ENCODE measurements at regions not wholly inside any gene's neighbourhood (a gene's known extent, or its start where the extent isn't known, plus 50 kb on each side); places are given as distances from the start of the nearest gene placed in this dataset.

DNA sequence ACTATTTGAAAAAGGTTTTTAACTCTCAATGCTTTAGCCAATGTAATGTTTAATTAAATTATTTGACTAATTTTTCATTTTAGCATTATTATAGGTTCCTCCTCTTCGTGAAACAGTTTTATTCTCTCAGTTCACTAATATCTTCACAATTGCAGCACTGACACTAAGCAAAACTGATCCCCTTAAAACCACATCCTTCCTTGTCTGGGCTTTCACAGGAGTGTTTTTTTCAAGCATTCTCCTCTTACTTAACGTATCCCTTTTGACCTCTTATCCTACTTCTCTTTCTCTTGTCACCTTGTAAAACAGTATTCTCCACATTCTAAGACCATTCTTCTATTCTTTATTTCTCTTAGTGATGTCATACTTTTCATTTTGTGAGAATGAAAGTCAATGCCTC lies 112.8 kb downstream of the DSC3 start:
- H3K9me3 Mint-ChIP-seq, result peaks cover 8% of the 10 kb centered on the region

DNA sequence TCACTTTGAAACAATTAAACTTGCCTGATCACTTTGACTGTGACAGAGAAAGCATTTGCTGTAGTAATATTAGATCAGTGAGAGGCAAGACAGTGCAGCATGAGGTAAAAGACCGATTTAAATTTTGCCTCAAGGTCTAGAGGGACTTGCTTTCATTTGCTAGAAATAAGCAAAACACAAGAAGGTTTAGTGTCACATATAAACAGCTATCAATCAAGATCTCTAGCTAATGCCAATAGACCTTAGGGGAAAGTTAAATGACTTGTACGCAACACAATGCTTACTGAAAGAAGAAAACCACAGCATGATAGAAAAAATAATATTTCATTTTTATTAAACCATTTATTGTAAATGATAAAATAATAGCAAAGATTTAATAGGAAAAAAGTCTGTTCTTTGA lies 113.5 kb downstream of the DSC3 start:
- Mint-ChIP-seq H3K27me3 (no peaks in the 10 kb centered on the region), H3K36me3 (ENCODE audit: low read depth) (no peaks in the 10 kb centered on the region), H3K4me3 (no peak overlapping the region), H3K4me1 (no peaks in the 10 kb centered on the region), H3K27ac (no peak overlapping the region), H3K9me3 (peaks cover 14% of the 10 kb centered on the region)
- ATAC-seq (replicated peaks), result no peak

More for the DNA sequence above, 112.8 kb downstream of the DSC3 start:
- H3K4me3 Mint-ChIP-seq, result no peak overlapping the region
- H3K4me1 Mint-ChIP-seq, result no peaks in the 10 kb centered on the region
- ATAC-seq (replicated peaks), result no peak
- no peaks in the 10 kb centered on the region for H3K36me3 Mint-ChIP-seq (ENCODE audit: low read depth)
- H3K27me3 Mint-ChIP-seq, result no peaks in the 10 kb centered on the region
- no peak overlapping the region for H3K27ac Mint-ChIP-seq

DNA sequence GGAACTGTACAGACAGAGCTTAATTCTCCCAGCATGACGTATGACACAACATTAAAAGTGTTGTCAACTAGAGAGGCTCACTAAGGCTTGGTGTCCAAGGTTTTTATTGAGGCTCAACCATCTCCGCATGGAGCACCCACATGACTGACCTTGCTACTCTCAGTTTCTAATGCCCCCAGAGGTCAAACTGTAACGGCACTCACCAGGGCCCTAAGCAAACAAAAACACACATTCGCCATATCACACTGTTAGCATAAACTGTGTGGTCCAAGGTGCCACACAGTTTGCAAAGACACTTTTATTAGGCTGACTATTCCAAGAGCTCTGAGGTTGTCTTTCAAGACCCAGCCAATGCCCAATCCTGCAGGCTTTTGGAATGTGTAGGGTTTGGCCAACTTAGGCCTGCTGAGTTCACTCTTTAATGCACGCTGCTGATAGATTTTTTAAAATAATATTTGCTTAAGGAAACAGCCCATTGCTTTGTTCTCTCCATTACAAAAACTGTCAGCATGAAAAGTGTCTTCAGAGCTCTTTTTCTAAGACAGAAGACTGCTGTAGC lies 114.9 kb downstream of the DSC3 start:
- Mint-ChIP-seq H3K27ac (no peak overlapping the region), H3K27me3 (no peaks in the 10 kb centered on the region), H3K4me1 (no peaks in the 10 kb centered on the region), H3K9me3 (peaks cover 14% of the 10 kb centered on the region), H3K4me3 (no peak overlapping the region), H3K36me3 (ENCODE audit: low read depth) (no peaks in the 10 kb centered on the region)
- no peak for ATAC-seq (replicated peaks)

GRCh38 chr18:30927042-30927441 lies 115.5 kb downstream of the DSC3 start:
- Mint-ChIP-seq H3K36me3 (ENCODE audit: low read depth) (no peaks in the 10 kb centered on the region), H3K27me3 (no peaks in the 10 kb centered on the region), H3K4me1 (no peaks in the 10 kb centered on the region), H3K27ac (no peak overlapping the region), H3K9me3 (peaks cover 18% of the 10 kb centered on the region), H3K4me3 (no peak overlapping the region)
- ATAC-seq (replicated peaks), result no peak

- H3K4me3 Mint-ChIP-seq, result no peak overlapping the region
- no peaks in the 10 kb centered on the region for H3K4me1 Mint-ChIP-seq
- no peak for ATAC-seq (replicated peaks)
- H3K27ac Mint-ChIP-seq, result no peak overlapping the region
- H3K27me3 Mint-ChIP-seq, result no peaks in the 10 kb centered on the region
- peaks cover 22% of the 10 kb centered on the region for H3K9me3 Mint-ChIP-seq
- H3K36me3 Mint-ChIP-seq (ENCODE audit: low read depth), result no peaks in the 10 kb centered on the region
These were observed 116.7 kb downstream of the DSC3 start for GRCh38 chr18:30925795-30926194.

- Mint-ChIP-seq H3K36me3 (ENCODE audit: low read depth) (no peaks in the 10 kb centered on the region), H3K9me3 (peaks cover 24% of the 10 kb centered on the region), H3K4me1 (no peaks in the 10 kb centered on the region), H3K4me3 (no peak overlapping the region), H3K27ac (no peak overlapping the region), H3K27me3 (no peaks in the 10 kb centered on the region)
- no peak for ATAC-seq (replicated peaks)
These were observed 121.8 kb downstream of the DSC3 start for GRCh38 chr18:30920757-30921156.

DNA sequence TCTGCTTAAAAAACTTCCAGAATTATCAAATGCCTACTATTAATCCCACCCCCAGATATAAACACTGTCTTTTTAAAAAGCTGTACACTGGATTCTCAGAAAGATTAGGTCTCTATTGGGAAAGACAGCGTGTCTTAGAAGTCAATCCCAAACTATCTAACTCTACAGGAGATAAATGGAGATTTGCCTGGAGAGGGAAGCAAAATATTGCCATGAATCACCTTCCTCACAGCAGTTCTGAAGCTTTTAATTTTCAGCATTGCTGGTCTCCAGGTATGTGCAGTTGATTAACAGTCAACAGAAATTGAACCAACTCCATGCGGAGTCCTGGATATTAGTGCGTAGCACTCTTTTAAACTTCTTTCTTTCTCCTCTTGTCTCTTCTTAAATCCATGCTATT lies 122.2 kb downstream of the DSC3 start:
- Mint-ChIP-seq H3K27me3 (no peaks in the 10 kb centered on the region), H3K4me3 (no peak overlapping the region), H3K9me3 (peaks cover 20% of the 10 kb centered on the region), H3K36me3 (ENCODE audit: low read depth) (no peaks in the 10 kb centered on the region), H3K4me1 (no peaks in the 10 kb centered on the region), H3K27ac (no peak overlapping the region)
- ATAC-seq (replicated peaks), result no peak

GRCh38 chr18:30917651-30918050 lies 124.9 kb downstream of the DSC3 start:
- no peak for ATAC-seq (replicated peaks)

DNA sequence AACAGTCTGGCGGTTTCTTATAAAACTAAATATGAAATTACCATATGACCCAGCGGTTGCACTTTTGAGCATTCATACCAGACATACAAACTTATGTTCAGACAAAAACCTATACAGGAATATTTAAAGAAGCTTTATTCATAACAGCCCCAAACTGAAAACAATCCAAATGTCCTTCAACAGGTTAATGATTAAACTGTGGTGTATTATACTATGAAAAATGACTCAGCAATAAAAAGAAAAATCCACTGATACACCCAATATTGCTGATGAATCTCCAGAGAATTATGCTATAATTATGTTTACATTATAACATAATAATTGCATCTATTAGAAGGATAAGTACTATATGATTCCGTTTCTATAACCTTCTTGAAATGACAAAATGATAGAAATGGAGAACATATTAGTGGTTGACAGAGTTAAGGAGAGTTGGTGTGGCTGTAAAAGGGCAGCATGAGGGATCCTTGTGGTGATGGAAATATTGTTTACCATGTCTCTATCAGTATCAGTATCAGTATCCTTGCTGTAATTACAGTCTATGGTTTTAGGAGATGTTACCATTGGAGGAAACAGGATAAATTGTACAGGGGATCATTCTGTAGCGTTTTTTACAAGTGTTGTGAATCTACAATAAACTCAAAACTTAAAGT lies 127.1 kb downstream of the DSC3 start:
- H3K36me3 Mint-ChIP-seq (ENCODE audit: low read depth), result no peaks in the 10 kb centered on the region
- no peak for ATAC-seq (replicated peaks)
- H3K27me3 Mint-ChIP-seq, result no peaks in the 10 kb centered on the region
- H3K27ac Mint-ChIP-seq, result no peak overlapping the region
- H3K4me1 Mint-ChIP-seq, result no peaks in the 10 kb centered on the region
- no peak overlapping the region for H3K4me3 Mint-ChIP-seq
- peaks cover 1% of the 10 kb centered on the region for H3K9me3 Mint-ChIP-seq

More at GRCh38 chr18:30917651-30918050, 124.9 kb downstream of the DSC3 start:
- peaks cover 11% of the 10 kb centered on the region for H3K9me3 Mint-ChIP-seq
- H3K27ac Mint-ChIP-seq, result no peak overlapping the region
- no peaks in the 10 kb centered on the region for H3K36me3 Mint-ChIP-seq (ENCODE audit: low read depth)
- no peaks in the 10 kb centered on the region for H3K4me1 Mint-ChIP-seq
- H3K4me3 Mint-ChIP-seq, result no peak overlapping the region
- no peaks in the 10 kb centered on the region for H3K27me3 Mint-ChIP-seq

DNA sequence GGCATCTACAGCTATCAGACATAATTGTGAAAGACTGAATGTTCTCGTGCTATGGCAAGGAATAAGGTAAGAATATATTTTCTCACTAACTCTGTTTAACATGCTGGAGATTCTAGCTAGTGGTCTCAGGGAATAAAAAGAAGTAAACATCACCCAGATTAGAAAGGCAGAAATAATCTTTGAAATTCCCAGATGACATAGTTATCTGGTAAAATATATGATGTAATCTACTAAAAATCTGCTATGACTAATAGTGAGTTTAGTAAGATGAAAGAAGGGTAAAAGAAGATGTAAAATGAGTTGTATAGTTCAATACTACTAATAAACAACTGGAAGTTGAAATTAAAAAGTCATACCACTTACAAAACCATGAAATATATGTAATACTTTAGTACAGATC lies 134.2 kb downstream of the DSC3 start:
- no peak for ATAC-seq (replicated peaks)
- Mint-ChIP-seq H3K9me3 (peaks cover 17% of the 10 kb centered on the region), H3K4me1 (no peaks in the 10 kb centered on the region), H3K36me3 (ENCODE audit: low read depth) (no peaks in the 10 kb centered on the region), H3K27ac (no peak overlapping the region), H3K4me3 (no peak overlapping the region), H3K27me3 (no peaks in the 10 kb centered on the region)

DNA sequence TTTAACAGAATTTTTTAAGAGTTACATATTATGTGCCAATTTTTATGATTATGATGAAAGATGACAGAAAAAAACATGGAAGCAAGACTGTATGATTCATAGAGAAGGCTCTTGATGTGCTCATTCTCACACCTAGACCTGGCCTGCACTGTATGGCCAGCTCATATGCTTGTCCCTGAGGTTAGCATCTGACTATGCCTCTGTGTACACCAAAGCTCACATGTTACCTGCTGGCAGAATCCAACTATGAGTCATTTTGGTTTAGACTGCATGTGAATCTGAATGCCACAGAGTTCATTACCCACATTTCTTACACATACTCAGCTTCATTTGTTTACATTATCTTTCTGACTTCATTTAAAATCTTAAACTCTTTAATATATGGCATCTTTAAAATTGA lies 139.0 kb downstream of the DSC3 start:
- Mint-ChIP-seq H3K27ac (no peak overlapping the region), H3K36me3 (ENCODE audit: low read depth) (no peaks in the 10 kb centered on the region), H3K4me1 (no peaks in the 10 kb centered on the region), H3K4me3 (no peak overlapping the region), H3K27me3 (no peaks in the 10 kb centered on the region), H3K9me3 (peaks cover 27% of the 10 kb centered on the region)
- no peak for ATAC-seq (replicated peaks)

DNA sequence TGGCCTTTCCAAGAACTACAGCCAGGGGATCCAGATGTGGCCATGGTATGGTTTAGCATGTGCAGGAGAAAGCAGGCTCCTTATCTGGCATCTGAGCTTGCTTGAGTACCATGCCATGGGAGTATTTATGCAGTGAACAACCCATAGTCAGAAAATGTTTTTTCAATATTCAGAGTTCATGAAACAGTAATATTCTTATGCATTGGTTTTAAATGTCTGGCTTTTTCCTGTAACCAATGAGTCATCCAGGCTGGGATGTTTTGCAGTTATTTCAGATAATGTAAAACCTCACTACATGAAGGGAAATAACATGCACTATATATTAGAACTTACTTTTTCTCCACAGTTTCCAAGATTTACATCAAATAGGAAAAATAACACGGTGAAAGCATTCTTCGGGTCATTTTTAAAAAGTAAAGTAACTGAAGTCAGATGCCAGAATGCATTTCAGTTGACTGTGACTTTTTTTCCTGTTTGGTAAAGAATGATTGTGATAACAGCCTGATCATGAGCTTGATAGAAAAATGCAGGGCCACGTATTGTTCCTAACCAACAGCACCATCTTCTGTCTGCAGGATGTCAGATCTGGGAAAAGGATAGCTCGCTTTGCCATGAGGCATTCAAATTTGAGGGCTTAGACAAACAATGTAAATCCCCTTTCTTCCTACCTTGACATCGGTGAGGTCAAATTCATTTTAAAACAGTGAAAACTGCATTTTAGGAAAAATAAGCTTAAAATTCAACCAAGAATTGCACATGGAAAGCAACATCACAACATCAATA lies 152.8 kb downstream of the DSC3 start:
- no peaks in the 10 kb centered on the region for H3K9me3 Mint-ChIP-seq
- no peak overlapping the region for H3K27ac Mint-ChIP-seq
- no peak overlapping the region for H3K4me3 Mint-ChIP-seq
- H3K36me3 Mint-ChIP-seq (ENCODE audit: low read depth), result no peaks in the 10 kb centered on the region
- H3K27me3 Mint-ChIP-seq, result no peaks in the 10 kb centered on the region
- H3K4me1 Mint-ChIP-seq, result no peaks in the 10 kb centered on the region
- no peak for ATAC-seq (replicated peaks)

GRCh38 chr18:30888344-30888743 lies 154.2 kb downstream of the DSC3 start:
- ATAC-seq (replicated peaks), result no peak
- Mint-ChIP-seq H3K9me3 (no peaks in the 10 kb centered on the region), H3K4me3 (no peak overlapping the region), H3K27me3 (no peaks in the 10 kb centered on the region), H3K4me1 (no peaks in the 10 kb centered on the region), H3K27ac (no peak overlapping the region), H3K36me3 (ENCODE audit: low read depth) (no peaks in the 10 kb centered on the region)

DNA sequence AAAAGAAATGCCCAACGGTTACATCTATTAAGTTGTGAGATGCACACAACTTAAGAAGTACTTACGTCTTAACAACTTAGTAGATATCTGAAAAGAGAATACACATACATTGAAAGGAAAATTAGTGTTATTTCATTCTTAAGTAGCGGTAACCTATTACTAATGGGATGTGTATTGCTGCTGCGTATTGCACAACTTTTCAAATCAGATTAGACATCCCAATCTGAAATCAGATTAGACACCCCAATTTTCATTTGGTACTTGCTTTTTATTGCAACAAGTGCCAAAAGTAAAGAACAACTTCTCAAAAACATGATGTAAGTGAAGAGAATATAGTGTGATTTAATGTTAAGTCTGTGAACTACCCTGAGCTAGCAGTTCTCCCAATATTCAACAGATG lies 155.5 kb downstream of the DSC3 start:
- no peak overlapping the region for H3K27ac Mint-ChIP-seq
- H3K4me3 Mint-ChIP-seq, result no peak overlapping the region
- H3K36me3 Mint-ChIP-seq (ENCODE audit: low read depth), result no peaks in the 10 kb centered on the region
- H3K27me3 Mint-ChIP-seq, result no peaks in the 10 kb centered on the region
- H3K4me1 Mint-ChIP-seq, result no peaks in the 10 kb centered on the region
- ATAC-seq (replicated peaks), result no peak
- H3K9me3 Mint-ChIP-seq, result no peaks in the 10 kb centered on the region

- ATAC-seq (replicated peaks), result no peak
- Mint-ChIP-seq H3K27ac (no peak overlapping the region), H3K9me3 (peaks cover 12% of the 10 kb centered on the region)
These were observed 172.1 kb downstream of the DSC3 start for GRCh38 chr18:30870466-30870865.

More at GRCh38 chr18:30870466-30870865, 172.1 kb downstream of the DSC3 start:
- Mint-ChIP-seq H3K27me3 (no peaks in the 10 kb centered on the region), H3K36me3 (ENCODE audit: low read depth) (no peaks in the 10 kb centered on the region), H3K4me3 (no peak overlapping the region), H3K4me1 (no peaks in the 10 kb centered on the region)

Data from activated T-helper 17 cell treated with anti-CD3 and anti-CD28 coated beads, Interleukin-2, amount 50 U/mL, for 72 hours (primary cell).